HCT116 (cell line): ENCODE measurements at regions not wholly inside any gene's neighbourhood (a gene's known extent, or its start where the extent isn't known, plus 50 kb on each side); places are given as distances from the start of the nearest gene placed in this dataset.

Experiments
- ATAC-seq: fragments of 200-7000 bp; cut with Tn5 transposase; 2 replicates; pipeline ENCODE4 v1.9.1; 2020; ENCODE audit warnings: mild to moderate bottlenecking, moderate library complexity
- BruUV-seq: library from RNA; stranded (reverse); fragments of 400-500 nt; replicated peaks from 2 replicates; lab custom pipeline; 2021; lab: Mats Ljungman, UMichigan
- CTCF ChIA-PET: fragments of 300-600 bp; sonication (Branson Sonifier 250); formaldehyde crosslinking; loops from one replicate; lab custom pipeline; 2021; ENCODE audit warnings: antibody characterized with exemption; lab: Charles Lee
- POLR2A ChIA-PET: fragments of 300-600, 350-600 bp; sonication (Branson Sonifier 250); formaldehyde crosslinking; loops from one replicate; lab custom pipeline; 2021; ENCODE audit warnings: antibody characterized with exemption; lab: Charles Lee
- RAD21 ChIA-PET, 2 experiments: fragments of 300-600 bp; sonication (Branson Sonifier 250); formaldehyde crosslinking; loops; one replicate each; lab custom pipeline; 2023; ENCODE audit warnings: low total read pairs in 2 of 2; ENCODE audit not compliant: uncharacterized antibody in 2 of 2, unreplicated experiment in 2 of 2, low non-redundant PET in 1 of 2; lab: Charles Lee
- DNase-seq: peaks from one replicate; pipeline ENCODE4 v3.0.0-alpha.2; 2010; ENCODE audit warnings: low read depth, low spot score
- H2AFZ ChIP-seq: fragments of 200-600 bp; shearing (Covaris generic), sonication (generic); 2 replicates; pipeline ENCODE4 v1.6.1; 2017; ENCODE audit warnings: low read depth, mixed run types, mixed read lengths, antibody characterized with exemption, low read length; ENCODE audit not compliant: poor library complexity, severe bottlenecking
- H3K27ac ChIP-seq: 2 replicates; pipeline ENCODE4 v1.5.1; 2012; ENCODE audit warnings: low read depth, low read length
- H3K27me3 ChIP-seq: fragments of 200-600 bp; sonication (generic); 2 replicates; pipeline ENCODE4 v1.6.1; 2016; ENCODE audit warnings: mixed run types, low read length, mixed read lengths; ENCODE audit not compliant: insufficient read depth
- H3K36me3 ChIP-seq, 2 experiments: fragments of 200-500 bp in 1 of 2; fragments of 200-600 bp in 1 of 2; sonication (Bioruptor generic) in 1 of 2; sonication (generic) in 1 of 2; 2 replicates each; pipeline versions ENCODE4 v1.5.1 to v1.6.1; 2014 to 2016; ENCODE audit warnings: low read length in 2 of 2, inconsistent platforms in 1 of 2, mixed read lengths in 1 of 2, mixed run types in 1 of 2; ENCODE audit not compliant: insufficient read depth in 2 of 2, control insufficient read depth in 1 of 2
- H3K4me1 ChIP-seq, 2 experiments: fragments of 200-600 bp in 1 of 2; sonication (generic) in 1 of 2; 2 replicates each; pipeline versions ENCODE4 v1.5.1 to v1.6.1; 2012 to 2017; ENCODE audit warnings: low read length in 2 of 2, inconsistent platforms in 1 of 2, mild to moderate bottlenecking in 1 of 2, mixed read lengths in 1 of 2, mixed run types in 1 of 2, moderate library complexity in 1 of 2; ENCODE audit not compliant: insufficient read depth in 2 of 2, control insufficient read depth in 1 of 2
- H3K4me2 ChIP-seq: fragments of 200-600 bp; sonication (generic); 2 replicates; pipeline ENCODE4 v1.6.1; 2017; ENCODE audit warnings: mixed run types, low read length, mixed read lengths
- H3K4me3 ChIP-seq, 2 experiments: fragments of 200-600 bp in 1 of 2; sonication (generic) in 1 of 2; replicated peaks in 1 of 2; 2 replicates each; pipeline ENCODE4 v1.5.1; 2011 to 2016; ENCODE audit warnings: low read length in 2 of 2, control low read depth in 1 of 2, low read depth in 1 of 2, mild to moderate bottlenecking in 1 of 2, mixed read lengths in 1 of 2, mixed run types in 1 of 2
- H3K79me2 ChIP-seq: fragments of 200-600 bp; sonication (generic); 2 replicates; pipeline ENCODE4 v1.6.1; 2017; ENCODE audit warnings: mild to moderate bottlenecking, mixed run types, low read length, moderate library complexity, mixed read lengths; ENCODE audit not compliant: insufficient read depth
- H3K9ac ChIP-seq: fragments of 200-600 bp; sonication (generic); 2 replicates; pipeline ENCODE4 v1.6.1; 2016; ENCODE audit warnings: low read length, mixed read lengths
- H3K9me2 ChIP-seq: fragments of 200-600 bp; sonication (generic), shearing (Covaris generic); 2 replicates; pipeline ENCODE4 v1.6.1; 2017; ENCODE audit warnings: mixed run types, mild to moderate bottlenecking, moderate library complexity; ENCODE audit not compliant: insufficient read depth
- H3K9me3 ChIP-seq, 2 experiments: fragments of 200-500 bp in 1 of 2; fragments of 200-600 bp in 1 of 2; sonication (Bioruptor generic) in 1 of 2; sonication (generic) in 1 of 2; 2 replicates each; pipeline ENCODE4 v1.6.1; 2014 to 2017; ENCODE audit warnings: low read length in 2 of 2, mixed read lengths in 2 of 2, inconsistent platforms in 1 of 2, low read depth in 1 of 2, mild to moderate bottlenecking in 1 of 2, mixed run types in 1 of 2, moderate library complexity in 1 of 2; ENCODE audit not compliant: control insufficient read depth in 1 of 2, insufficient read depth in 1 of 2
- H4K20me1 ChIP-seq: fragments of 200-600 bp; sonication (generic), shearing (Covaris generic); 2 replicates; pipeline ENCODE4 v1.6.1; 2017; ENCODE audit warnings: mixed run types, mild to moderate bottlenecking, moderate library complexity; ENCODE audit not compliant: insufficient read depth
- EGR1 ChIP-seq: IDR thresholded peaks from 2 replicates; pipeline ENCODE4 v1.6.1; 2012; ENCODE audit warnings: low read depth
- EZH2 ChIP-seq: fragments of 200-600 bp; sonication (generic); IDR thresholded peaks from 2 replicates; pipeline ENCODE4 v1.6.1; 2017; ENCODE audit warnings: antibody characterized with exemption, mixed run types
- JUND ChIP-seq: IDR thresholded peaks from 2 replicates; pipeline ENCODE4 v1.6.1; 2012
- POLR2A ChIP-seq: IDR thresholded peaks from 2 replicates; pipeline ENCODE4 v1.7.0; 2011; ENCODE audit warnings: borderline replicate concordance; ENCODE audit not compliant: insufficient read depth, insufficient read length; ENCODE audit errors: extremely low read depth
- POLR2AphosphoS5 ChIP-seq: IDR thresholded peaks from 2 replicates; pipeline ENCODE4 v1.6.1; 2011; ENCODE audit warnings: mild to moderate bottlenecking, low read depth, low read length, moderate library complexity
- SRF ChIP-seq: IDR thresholded peaks from 2 replicates; pipeline ENCODE4 v1.6.1; 2012; ENCODE audit warnings: low read depth
- ZFX ChIP-seq: fragments of 450-650 bp; IDR thresholded peaks from 2 replicates; pipeline ENCODE4 v1.6.1; 2017
- intact Hi-C: fragments of 100-400 bp; cut with micrococcal nuclease; formaldehyde crosslinking; loops from 2 replicates; pipeline ENCODE4 v1.10.0; 2022
- TF ChIP-seq, protein P1 (sequence below), 3 experiments: fragments of 200-600 bp in 1 of 3; sonication (generic) in 1 of 3; IDR thresholded peaks in 2 of 3; conservative IDR thresholded peaks in 1 of 3; 2 replicates each; pipeline ENCODE4 v1.5.1; 2012 to 2017; ENCODE audit warnings: low read depth in 2 of 3, low read length in 2 of 3, antibody characterized with exemption in 1 of 3, borderline replicate concordance in 1 of 3, control low read depth in 1 of 3, mild to moderate bottlenecking in 1 of 3, mixed read lengths in 1 of 3, mixed run types in 1 of 3, moderate library complexity in 1 of 3; ENCODE audit not compliant: insufficient read depth in 1 of 3
- TF ChIP-seq, protein P2 (sequence below): IDR thresholded peaks from 2 replicates; pipeline ENCODE4 v1.6.1; 2011; ENCODE audit warnings: mild to moderate bottlenecking, low read length, moderate library complexity; ENCODE audit not compliant: insufficient replicate concordance; ENCODE audit errors: extremely low read depth
- TF ChIP-seq, protein P3 (sequence below): IDR thresholded peaks from 2 replicates; pipeline ENCODE4 v1.6.1; 2012
- TF ChIP-seq, protein P4 (sequence below): IDR thresholded peaks from 2 replicates; pipeline ENCODE4 v1.6.1; 2012; ENCODE audit warnings: low read depth

DNA sequence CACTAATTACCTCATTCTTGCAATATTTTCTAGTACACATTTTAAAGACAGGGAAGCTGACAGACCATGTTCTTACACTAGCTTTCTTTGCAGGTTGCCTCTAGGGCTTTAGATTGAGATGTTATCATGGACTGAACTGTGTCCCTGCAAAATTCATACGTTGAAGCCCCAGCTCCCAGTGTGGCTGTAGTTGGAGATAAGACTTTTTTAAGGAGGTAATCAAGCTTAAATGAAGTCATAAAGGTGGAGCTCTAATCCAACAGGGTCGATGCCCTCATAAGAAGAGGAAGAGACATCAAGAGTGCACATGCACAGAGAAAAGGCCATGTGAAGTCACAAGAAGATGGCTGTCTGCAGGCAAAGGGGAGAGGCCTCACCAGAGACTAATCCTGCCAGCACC, 471.2 kb upstream of the ACTBL2 start (continued):
- TF ChIP-seq, protein P1, sequence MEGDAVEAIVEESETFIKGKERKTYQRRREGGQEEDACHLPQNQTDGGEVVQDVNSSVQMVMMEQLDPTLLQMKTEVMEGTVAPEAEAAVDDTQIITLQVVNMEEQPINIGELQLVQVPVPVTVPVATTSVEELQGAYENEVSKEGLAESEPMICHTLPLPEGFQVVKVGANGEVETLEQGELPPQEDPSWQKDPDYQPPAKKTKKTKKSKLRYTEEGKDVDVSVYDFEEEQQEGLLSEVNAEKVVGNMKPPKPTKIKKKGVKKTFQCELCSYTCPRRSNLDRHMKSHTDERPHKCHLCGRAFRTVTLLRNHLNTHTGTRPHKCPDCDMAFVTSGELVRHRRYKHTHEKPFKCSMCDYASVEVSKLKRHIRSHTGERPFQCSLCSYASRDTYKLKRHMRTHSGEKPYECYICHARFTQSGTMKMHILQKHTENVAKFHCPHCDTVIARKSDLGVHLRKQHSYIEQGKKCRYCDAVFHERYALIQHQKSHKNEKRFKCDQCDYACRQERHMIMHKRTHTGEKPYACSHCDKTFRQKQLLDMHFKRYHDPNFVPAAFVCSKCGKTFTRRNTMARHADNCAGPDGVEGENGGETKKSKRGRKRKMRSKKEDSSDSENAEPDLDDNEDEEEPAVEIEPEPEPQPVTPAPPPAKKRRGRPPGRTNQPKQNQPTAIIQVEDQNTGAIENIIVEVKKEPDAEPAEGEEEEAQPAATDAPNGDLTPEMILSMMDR (IDR thresholded peaks at IDR 0.05 in 2 of 3, conservative IDR thresholded peaks at IDR 0.05 in 1 of 3; ENCODE audit: borderline replicate concordance in 1 of 3, insufficient read depth in 1 of 3, low read depth in 2 of 3, low read length in 2 of 3), result no peak
- TF ChIP-seq EGR1, result no peak
- TF ChIP-seq, protein P2, sequence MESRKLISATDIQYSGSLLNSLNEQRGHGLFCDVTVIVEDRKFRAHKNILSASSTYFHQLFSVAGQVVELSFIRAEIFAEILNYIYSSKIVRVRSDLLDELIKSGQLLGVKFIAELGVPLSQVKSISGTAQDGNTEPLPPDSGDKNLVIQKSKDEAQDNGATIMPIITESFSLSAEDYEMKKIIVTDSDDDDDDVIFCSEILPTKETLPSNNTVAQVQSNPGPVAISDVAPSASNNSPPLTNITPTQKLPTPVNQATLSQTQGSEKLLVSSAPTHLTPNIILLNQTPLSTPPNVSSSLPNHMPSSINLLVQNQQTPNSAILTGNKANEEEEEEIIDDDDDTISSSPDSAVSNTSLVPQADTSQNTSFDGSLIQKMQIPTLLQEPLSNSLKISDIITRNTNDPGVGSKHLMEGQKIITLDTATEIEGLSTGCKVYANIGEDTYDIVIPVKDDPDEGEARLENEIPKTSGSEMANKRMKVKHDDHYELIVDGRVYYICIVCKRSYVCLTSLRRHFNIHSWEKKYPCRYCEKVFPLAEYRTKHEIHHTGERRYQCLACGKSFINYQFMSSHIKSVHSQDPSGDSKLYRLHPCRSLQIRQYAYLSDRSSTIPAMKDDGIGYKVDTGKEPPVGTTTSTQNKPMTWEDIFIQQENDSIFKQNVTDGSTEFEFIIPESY, result no peak

DNA sequence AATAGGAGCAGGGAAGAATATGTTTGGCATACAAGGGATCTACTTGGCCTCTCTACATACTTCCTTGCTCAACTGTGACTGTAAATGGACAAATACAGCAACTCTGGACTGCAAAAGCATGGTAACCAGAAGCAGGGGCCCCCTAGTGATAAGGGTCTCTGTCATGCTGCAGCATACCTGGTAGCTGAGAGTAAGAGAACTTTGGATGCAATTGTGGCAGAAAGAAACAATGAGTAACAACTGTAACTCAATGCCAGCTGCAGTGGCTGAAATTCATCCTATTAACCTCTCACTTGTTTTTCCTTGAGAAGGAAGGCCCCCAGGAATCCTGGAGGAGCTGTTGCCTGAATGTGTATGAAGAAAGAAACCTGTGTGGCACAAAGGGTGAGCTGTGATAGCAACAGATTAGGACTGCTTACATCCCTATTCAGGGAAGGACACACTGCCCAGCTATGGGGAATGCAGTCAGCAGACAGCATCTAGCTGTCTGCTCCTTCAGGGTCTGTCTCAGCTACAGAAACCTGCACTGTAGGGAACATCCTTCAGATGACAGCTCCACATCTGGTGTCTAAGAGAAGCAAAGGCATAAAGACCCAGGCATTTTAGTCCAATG, 468.1 kb upstream of the ACTBL2 start:
- ChIA-PET POLR2A (interaction anchor here (0.9 kb wide), 1 partner anchor 510 kb away, joined by 3 read pairs; the partner anchor contains the start of gene PLK2), RAD21 (no interaction called here), CTCF (no interaction called here)
- Histone ChIP-seq H3K27ac (no peak overlapping the region), H3K4me2 (no peak overlapping the region), H3K9me3 (no peaks in the 10 kb centered on the region), H3K79me2 (no peaks in the 10 kb centered on the region), H3K9ac (no peak overlapping the region), H3K9me2 (no peaks in the 10 kb centered on the region), H4K20me1 (no peaks in the 10 kb centered on the region), H3K36me3 (no peaks in the 10 kb centered on the region), H3K4me1 (no peaks in the 10 kb centered on the region), H2AFZ (no peak overlapping the region), H3K27me3 (no peaks in the 10 kb centered on the region), H3K4me3 (no peak overlapping the region)
- DNase-seq, result no peak
- no peak for ATAC-seq
- BruUV-seq, result no TSS peak
- intact Hi-C loops, result no loop called here
- TF ChIP-seq POLR2A (no peak), ZFX (no peak), JUND (no peak), EZH2 (no peak), POLR2AphosphoS5 (no peak), SRF (no peak)
- TF ChIP-seq, protein P3, sequence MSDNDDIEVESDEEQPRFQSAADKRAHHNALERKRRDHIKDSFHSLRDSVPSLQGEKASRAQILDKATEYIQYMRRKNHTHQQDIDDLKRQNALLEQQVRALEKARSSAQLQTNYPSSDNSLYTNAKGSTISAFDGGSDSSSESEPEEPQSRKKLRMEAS, result no peak
- TF ChIP-seq, protein P1 (IDR thresholded peaks at IDR 0.05 in 2 of 3, conservative IDR thresholded peaks at IDR 0.05 in 1 of 3; ENCODE audit: borderline replicate concordance in 1 of 3, insufficient read depth in 1 of 3, low read depth in 2 of 3, low read length in 2 of 3), result no peak
- TF ChIP-seq, protein P4, sequence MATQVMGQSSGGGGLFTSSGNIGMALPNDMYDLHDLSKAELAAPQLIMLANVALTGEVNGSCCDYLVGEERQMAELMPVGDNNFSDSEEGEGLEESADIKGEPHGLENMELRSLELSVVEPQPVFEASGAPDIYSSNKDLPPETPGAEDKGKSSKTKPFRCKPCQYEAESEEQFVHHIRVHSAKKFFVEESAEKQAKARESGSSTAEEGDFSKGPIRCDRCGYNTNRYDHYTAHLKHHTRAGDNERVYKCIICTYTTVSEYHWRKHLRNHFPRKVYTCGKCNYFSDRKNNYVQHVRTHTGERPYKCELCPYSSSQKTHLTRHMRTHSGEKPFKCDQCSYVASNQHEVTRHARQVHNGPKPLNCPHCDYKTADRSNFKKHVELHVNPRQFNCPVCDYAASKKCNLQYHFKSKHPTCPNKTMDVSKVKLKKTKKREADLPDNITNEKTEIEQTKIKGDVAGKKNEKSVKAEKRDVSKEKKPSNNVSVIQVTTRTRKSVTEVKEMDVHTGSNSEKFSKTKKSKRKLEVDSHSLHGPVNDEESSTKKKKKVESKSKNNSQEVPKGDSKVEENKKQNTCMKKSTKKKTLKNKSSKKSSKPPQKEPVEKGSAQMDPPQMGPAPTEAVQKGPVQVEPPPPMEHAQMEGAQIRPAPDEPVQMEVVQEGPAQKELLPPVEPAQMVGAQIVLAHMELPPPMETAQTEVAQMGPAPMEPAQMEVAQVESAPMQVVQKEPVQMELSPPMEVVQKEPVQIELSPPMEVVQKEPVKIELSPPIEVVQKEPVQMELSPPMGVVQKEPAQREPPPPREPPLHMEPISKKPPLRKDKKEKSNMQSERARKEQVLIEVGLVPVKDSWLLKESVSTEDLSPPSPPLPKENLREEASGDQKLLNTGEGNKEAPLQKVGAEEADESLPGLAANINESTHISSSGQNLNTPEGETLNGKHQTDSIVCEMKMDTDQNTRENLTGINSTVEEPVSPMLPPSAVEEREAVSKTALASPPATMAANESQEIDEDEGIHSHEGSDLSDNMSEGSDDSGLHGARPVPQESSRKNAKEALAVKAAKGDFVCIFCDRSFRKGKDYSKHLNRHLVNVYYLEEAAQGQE, result no peak
